GM12878 (cell line): ENCODE measurements at regions not wholly inside any gene's neighbourhood (a gene's known extent, or its start where the extent isn't known, plus 50 kb on each side); places are given as distances from the start of the nearest gene placed in this dataset.

Source experiments
- BMI1 ChIP-seq: fragments of 450-650 bp; IDR thresholded peaks from 2 replicates; pipeline ENCODE4 v1.6.1; 2016; ENCODE audit warnings: mild to moderate bottlenecking, moderate library complexity, borderline replicate concordance
- CBFB ChIP-seq: IDR thresholded peaks from 2 replicates; pipeline ENCODE4 v1.6.1; 2016; ENCODE audit warnings: antibody characterized with exemption, low read depth
- CTCF ChIP-seq, 3 experiments: IDR thresholded peaks in 2 of 3; conservative IDR thresholded peaks in 1 of 3; 2 replicates each; pipeline ENCODE4 v1.5.1; 2011; ENCODE audit warnings: low read depth in 3 of 3, low read length in 3 of 3, mild to moderate bottlenecking in 3 of 3, control low read depth in 2 of 3, moderate library complexity in 2 of 3, inconsistent platforms in 1 of 3, mixed read lengths in 1 of 3; ENCODE audit not compliant: control insufficient read depth in 2 of 3, insufficient read depth in 1 of 3; ENCODE audit errors: extremely low read depth in 1 of 3
- HDAC2 ChIP-seq: fragments of 200-600 bp; sonication (generic); IDR thresholded peaks from 2 replicates; pipeline ENCODE4 v1.6.1; 2017
- JUND ChIP-seq: IDR thresholded peaks from 2 replicates; pipeline ENCODE4 v1.6.1; 2012; ENCODE audit warnings: low read depth, mild to moderate bottlenecking, low read length, improper control_type of control experiment, moderate library complexity
- NFYA ChIP-seq: IDR thresholded peaks from 2 replicates; pipeline ENCODE4 v1.6.1; 2011; ENCODE audit warnings: low read depth, mild to moderate bottlenecking, low read length, improper control_type of control experiment, borderline replicate concordance
- POLR2A ChIP-seq: IDR thresholded peaks from 2 replicates; pipeline ENCODE4 v1.6.1; 2011; ENCODE audit warnings: low read depth, mild to moderate bottlenecking, low read length
- POLR2AphosphoS5 ChIP-seq: IDR thresholded peaks from 2 replicates; pipeline ENCODE4 v1.6.1; 2011; ENCODE audit warnings: mild to moderate bottlenecking, low read length, inconsistent platforms
- SMAD1 ChIP-seq: fragments of 450-650 bp; IDR thresholded peaks from 2 replicates; pipeline ENCODE4 v1.6.1; 2018; ENCODE audit warnings: mild to moderate bottlenecking, low read depth; ENCODE audit not compliant: partially characterized antibody
- SP1 ChIP-seq: IDR thresholded peaks from one replicate; pipeline ENCODE4 v1.6.1; 2011; ENCODE audit warnings: low read depth, low read length
- TAF1 ChIP-seq: IDR thresholded peaks from 2 replicates; pipeline ENCODE4 v1.6.1; 2011; ENCODE audit warnings: mild to moderate bottlenecking, low read depth, low read length, borderline replicate concordance
- YY1 ChIP-seq: IDR thresholded peaks from 2 replicates; pipeline ENCODE4 v1.6.1; 2011; ENCODE audit warnings: low read depth, mild to moderate bottlenecking, low read length
- ZNF384 ChIP-seq: IDR thresholded peaks from 2 replicates; pipeline ENCODE4 v1.6.1; 2012; ENCODE audit warnings: low read depth, mild to moderate bottlenecking, low read length, improper control_type of control experiment, borderline replicate concordance
- TF ChIP-seq, protein P1 (sequence below): IDR thresholded peaks from 2 replicates; pipeline ENCODE4 v1.6.1; 2011; ENCODE audit warnings: low read depth, mild to moderate bottlenecking, low read length, moderate library complexity, borderline replicate concordance; ENCODE audit errors: extremely low read depth

- TF ChIP-seq CTCF (IDR thresholded peaks at IDR 0.05 in 2 of 3, conservative IDR thresholded peaks at IDR 0.05 in 1 of 3; ENCODE audit: control insufficient read depth in 2 of 3, extremely low read depth in 1 of 3, insufficient read depth in 1 of 3, low read depth in 3 of 3, low read length in 3 of 3) (no peak), ZNF384 (no peak), SP1 (no peak), HDAC2 (no peak), POLR2A (no peak), TAF1 (no peak), POLR2AphosphoS5 (no peak), NFYA (no peak), JUND (no peak), YY1 (no peak), BMI1 (no peak), CBFB (no peak), SMAD1 (no peak)
- TF ChIP-seq, protein P1, sequence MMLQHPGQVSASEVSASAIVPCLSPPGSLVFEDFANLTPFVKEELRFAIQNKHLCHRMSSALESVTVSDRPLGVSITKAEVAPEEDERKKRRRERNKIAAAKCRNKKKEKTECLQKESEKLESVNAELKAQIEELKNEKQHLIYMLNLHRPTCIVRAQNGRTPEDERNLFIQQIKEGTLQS: no peak
These were observed 182.6 kb downstream of the ERMARD start for GRCh38 chr6:169933839-169934698.
